IMR-90 (cell line): ENCODE measurements at regions not wholly inside any gene's neighbourhood (a gene's known extent, or its start where the extent isn't known, plus 50 kb on each side); places are given as distances from the start of the nearest gene placed in this dataset.

Source experiments
- ATAC-seq: fragments of 200-7000 bp; cut with Tn5 transposase; 2 replicates; pipeline ENCODE4 v1.9.1; 2020; ENCODE audit warnings: low read depth, mild to moderate bottlenecking, moderate library complexity
- BruUV-seq: library from RNA; stranded (reverse); fragments of 400-500 nt; replicated peaks from 2 replicates; lab custom pipeline; 2021; lab: Mats Ljungman, UMichigan
- CTCF ChIA-PET: fragments of 300-600 bp; formaldehyde crosslinking; extraction: SDS; loops from one replicate; lab custom pipeline; 2021; ENCODE audit warnings: antibody characterized with exemption; lab: Yijun Ruan, JAX
- POLR2A ChIA-PET: fragments of 300-600 bp; sonication (Branson Sonifier 250); formaldehyde crosslinking; loops from one replicate; lab custom pipeline; 2022; ENCODE audit warnings: antibody characterized with exemption; ENCODE audit not compliant: unreplicated experiment; lab: Charles Lee
- DNase-seq: peaks from one replicate; pipeline ENCODE4 v3.0.0; 2013
- H2AFZ ChIP-seq: replicated peaks from 2 replicates; pipeline ENCODE3; 2013; ENCODE audit warnings: low read length, mild to moderate bottlenecking; ENCODE audit not compliant: poor library complexity
- H2AK5ac ChIP-seq: 2 replicates; pipeline ENCODE4 v1.6.1; 2013; ENCODE audit warnings: low read depth, low read length, inconsistent platforms
- H2AK9ac ChIP-seq: replicated peaks from 2 replicates; pipeline ENCODE3; 2013; ENCODE audit warnings: mild to moderate bottlenecking, low read depth, low read length, moderate library complexity; ENCODE audit not compliant: poor library complexity
- H2BK120ac ChIP-seq: 2 replicates; pipeline ENCODE4 v1.6.1; 2013; ENCODE audit warnings: low read depth, low read length, inconsistent platforms
- H2BK15ac ChIP-seq: 3 replicates; pipeline ENCODE4 v1.6.1; 2013; ENCODE audit warnings: low read depth, low read length, inconsistent platforms
- H2BK20ac ChIP-seq: 2 replicates; pipeline ENCODE4 v1.6.1; 2013; ENCODE audit warnings: low read depth, mild to moderate bottlenecking, inconsistent platforms, low read length, moderate library complexity
- H2BK5ac ChIP-seq: 2 replicates; pipeline ENCODE4 v1.6.1; 2013; ENCODE audit warnings: mild to moderate bottlenecking, low read depth, low read length, inconsistent platforms; ENCODE audit not compliant: poor library complexity, severe bottlenecking
- H3K14ac ChIP-seq: replicated peaks from 2 replicates; pipeline ENCODE4 v1.6.1; 2013; ENCODE audit warnings: low read depth, low read length, inconsistent platforms
- H3K18ac ChIP-seq: 2 replicates; pipeline ENCODE4 v1.6.1; 2013; ENCODE audit warnings: low read depth, low read length, control low read depth
- H3K23ac ChIP-seq: 2 replicates; pipeline ENCODE4 v1.6.1; 2013; ENCODE audit warnings: low read depth, low read length, inconsistent platforms
- H3K27ac ChIP-seq: 2 replicates; pipeline ENCODE4 v1.5.1; 2013; ENCODE audit warnings: mild to moderate bottlenecking, control low read depth, low read length; ENCODE audit not compliant: insufficient read depth
- H3K27me3 ChIP-seq: 2 replicates; pipeline ENCODE4 v1.6.1; 2013; ENCODE audit warnings: low read length; ENCODE audit not compliant: control insufficient read depth, insufficient read depth
- H3K36me3 ChIP-seq: 2 replicates; pipeline ENCODE4 v1.6.1; 2013; ENCODE audit warnings: low read length, mixed read lengths; ENCODE audit not compliant: control insufficient read depth, insufficient read depth
- H3K4ac ChIP-seq: 2 replicates; pipeline ENCODE4 v1.6.1; 2013; ENCODE audit warnings: low read depth, low read length, inconsistent platforms
- H3K4me1 ChIP-seq: 2 replicates; pipeline ENCODE4 v1.6.1; 2013; ENCODE audit warnings: low read length, mixed read lengths; ENCODE audit not compliant: control insufficient read depth, insufficient read depth
- H3K4me2 ChIP-seq: 2 replicates; pipeline ENCODE4 v1.6.1; 2013; ENCODE audit warnings: low read depth, mild to moderate bottlenecking, control low read depth, low read length, moderate library complexity
- H3K4me3 ChIP-seq: 2 replicates; pipeline ENCODE4 v1.5.1; 2013; ENCODE audit warnings: low read depth, mild to moderate bottlenecking, control low read depth, low read length, moderate library complexity; ENCODE audit not compliant: insufficient read depth
- H3K56ac ChIP-seq: 2 replicates; pipeline ENCODE4 v1.6.1; 2013; ENCODE audit warnings: low read length, inconsistent platforms; ENCODE audit not compliant: insufficient read depth; ENCODE audit errors: extremely low read depth
- H3K79me1 ChIP-seq, 2 experiments: 2 replicates each; pipeline ENCODE4 v1.6.1; 2013; ENCODE audit warnings: low read length in 2 of 2, inconsistent platforms in 1 of 2, low read depth in 1 of 2
- H3K9ac ChIP-seq: 2 replicates; pipeline ENCODE4 v1.6.1; 2013; ENCODE audit warnings: low read depth, low read length, control low read depth
- H3K9me1 ChIP-seq: 2 replicates; pipeline ENCODE4 v1.6.1; 2013; ENCODE audit warnings: low read length, inconsistent platforms; ENCODE audit not compliant: insufficient read depth
- H3K9me3 ChIP-seq: 2 replicates; pipeline ENCODE4 v1.6.1; 2013; ENCODE audit warnings: low read length; ENCODE audit not compliant: control insufficient read depth, insufficient read depth
- H4K20me1 ChIP-seq: 2 replicates; pipeline ENCODE4 v1.6.1; 2013; ENCODE audit warnings: low read length, inconsistent platforms; ENCODE audit not compliant: insufficient read depth
- H4K5ac ChIP-seq: 2 replicates; pipeline ENCODE4 v1.6.1; 2013; ENCODE audit warnings: mild to moderate bottlenecking, low read depth, low read length, control low read depth
- H4K8ac ChIP-seq, 2 experiments: 2 replicates each; pipeline ENCODE4 v1.6.1; 2013; ENCODE audit warnings: low read depth in 2 of 2, low read length in 2 of 2, control low read depth in 1 of 2, inconsistent platforms in 1 of 2
- H4K91ac ChIP-seq: 2 replicates; pipeline ENCODE4 v1.6.1; 2013; ENCODE audit warnings: low read depth, low read length, inconsistent platforms; ENCODE audit not compliant: insufficient read depth
- BHLHE40 ChIP-seq: fragments of 150-350 bp; IDR thresholded peaks from 2 replicates; pipeline ENCODE4 v1.6.1; 2016; ENCODE audit warnings: mild to moderate bottlenecking, low read depth, low read length
- CEBPB ChIP-seq: IDR thresholded peaks from 2 replicates; pipeline ENCODE4 v1.6.1; 2012; ENCODE audit warnings: low read depth, low read length, improper control_type of control experiment
- MAFK ChIP-seq: IDR thresholded peaks from 2 replicates; pipeline ENCODE4 v1.6.1; 2012; ENCODE audit warnings: low read depth, low read length, improper control_type of control experiment
- MAZ ChIP-seq: IDR thresholded peaks from 2 replicates; pipeline ENCODE4 v1.6.1; 2012; ENCODE audit warnings: low read depth, mild to moderate bottlenecking, low read length, improper control_type of control experiment, moderate library complexity, borderline replicate concordance
- NFE2L2 ChIP-seq: fragments of 150-350 bp; IDR thresholded peaks from 2 replicates; pipeline ENCODE4 v1.6.1; 2016; ENCODE audit warnings: low read depth, mild to moderate bottlenecking, low read length
- POLR2A ChIP-seq: IDR thresholded peaks from 2 replicates; pipeline ENCODE4 v1.6.1; 2012; ENCODE audit warnings: mild to moderate bottlenecking, low read depth, low read length
- RAD21 ChIP-seq: IDR thresholded peaks from 2 replicates; pipeline ENCODE4 v1.6.1; 2012; ENCODE audit warnings: low read length, improper control_type of control experiment
- SMC3 ChIP-seq: fragments of 150-350 bp; IDR thresholded peaks from 2 replicates; pipeline ENCODE4 v1.6.1; 2016; ENCODE audit warnings: low read depth, mild to moderate bottlenecking, antibody characterized with exemption, low read length, moderate library complexity
- WGBS, 2 experiments: methylation state at CpG; one replicate each; pipeline versions ENCODE4 v1.1.5 to v1.1.7; 2013; ENCODE audit warnings: missing lambda C conversion rate in 2 of 2; ENCODE audit not compliant: insufficient read length in 1 of 2; ENCODE audit errors: extremely low coverage in 2 of 2; 5-methylcytosine and 5-hydroxymethylcytosine counted together
- dilution Hi-C: fragments of 300-500 bp; cut with HindIII; formaldehyde crosslinking; loops from one replicate; pipeline ENCODE4 v1.14.3; 2018; ENCODE audit warnings: low sequenced_read_pairs; ENCODE audit not compliant: unreplicated experiment
- in situ Hi-C: fragments of 300-500 bp; cut with MboI; formaldehyde crosslinking; loops from 3 replicates; pipeline ENCODE4 v1.14.3; 2019; ENCODE audit warnings: low sequenced_read_pairs, inconsistent platforms, mixed read lengths
- intact Hi-C: fragments of 100-400 bp; cut with micrococcal nuclease; formaldehyde crosslinking; loops from 2 replicates; pipeline ENCODE4 v1.10.0; 2022
- TF ChIP-seq, protein P1 (sequence below): fragments of 150-350 bp; IDR thresholded peaks from 2 replicates; pipeline ENCODE4 v1.6.1; 2016; ENCODE audit warnings: low read depth, mild to moderate bottlenecking, low read length, moderate library complexity, borderline replicate concordance
- TF ChIP-seq, protein P2 (sequence below): conservative IDR thresholded peaks from 2 replicates; pipeline ENCODE4 v1.5.1; 2012; ENCODE audit warnings: mild to moderate bottlenecking, low read depth, low read length, improper control_type of control experiment
- TF ChIP-seq, protein P3 (sequence below): fragments of 150-350 bp; IDR thresholded peaks from 2 replicates; pipeline ENCODE4 v1.6.1; 2017; ENCODE audit warnings: mild to moderate bottlenecking, antibody characterized with exemption, low read length, low read depth

DNA sequence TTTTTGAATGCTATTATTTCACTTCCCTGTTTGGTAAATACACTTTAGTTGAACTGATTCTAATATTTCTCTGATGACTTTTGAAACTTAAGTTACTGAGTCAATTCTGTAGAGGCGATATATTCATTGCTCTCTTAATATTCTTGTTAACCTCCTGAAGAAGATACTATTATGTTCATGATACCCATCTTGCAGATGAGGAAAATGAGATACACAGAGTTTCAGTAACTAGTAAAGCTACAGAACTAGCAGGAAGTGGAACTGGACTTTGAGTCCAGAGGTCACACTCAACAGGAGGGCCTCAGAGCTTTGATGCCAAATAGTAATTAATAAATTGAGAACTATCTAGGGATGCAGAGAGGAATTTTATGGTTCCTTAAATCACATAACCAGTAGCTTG, 70.0 kb downstream of the PCDH7 start:
- ChIA-PET CTCF (interaction anchor here (0.6 kb wide), 2 partner anchors 57 to 1472 kb away, joined by 5 to 6 read pairs; no protein-coding TSS in a partner anchor), POLR2A (no interaction called here)
- Histone ChIP-seq H3K56ac (no peak overlapping the region), H2BK20ac (no peak overlapping the region), H2BK5ac (no peak overlapping the region), H3K23ac (no peak overlapping the region), H4K20me1 (no peaks in the 10 kb centered on the region), H3K9me1 (no peaks in the 10 kb centered on the region), H2BK120ac (no peak overlapping the region), H3K14ac (no peak overlapping the region), H3K4me3 (no peak overlapping the region), H4K91ac (no peak overlapping the region), H2AK9ac (no peak overlapping the region), H2BK15ac (no peak overlapping the region), H3K9ac (no peak overlapping the region), H2AK5ac (no peak overlapping the region), H3K4ac (no peak overlapping the region), H4K5ac (no peak overlapping the region), H4K8ac (no peak overlapping the region), H3K18ac (no peak overlapping the region), H3K27ac (no peak overlapping the region), H3K79me1 (no peaks in the 10 kb centered on the region), H3K36me3 (no peaks in the 10 kb centered on the region), H2AFZ (no peak overlapping the region), H3K27me3 (no peaks in the 10 kb centered on the region), H3K4me1 (no peaks in the 10 kb centered on the region), H3K9me3 (no peaks in the 10 kb centered on the region), H3K4me2 (no peak overlapping the region)
- no TSS peak for BruUV-seq
- no peak for ATAC-seq
- intact Hi-C loops (no loop called here), in situ Hi-C loops (no loop called here), dilution Hi-C loops (no loop called here)
- no peak for TF ChIP-seq MAFK
- TF ChIP-seq SMC3 = no peak
- no peak for TF ChIP-seq CEBPB
- no peak for TF ChIP-seq RAD21
- TF ChIP-seq, protein P1, sequence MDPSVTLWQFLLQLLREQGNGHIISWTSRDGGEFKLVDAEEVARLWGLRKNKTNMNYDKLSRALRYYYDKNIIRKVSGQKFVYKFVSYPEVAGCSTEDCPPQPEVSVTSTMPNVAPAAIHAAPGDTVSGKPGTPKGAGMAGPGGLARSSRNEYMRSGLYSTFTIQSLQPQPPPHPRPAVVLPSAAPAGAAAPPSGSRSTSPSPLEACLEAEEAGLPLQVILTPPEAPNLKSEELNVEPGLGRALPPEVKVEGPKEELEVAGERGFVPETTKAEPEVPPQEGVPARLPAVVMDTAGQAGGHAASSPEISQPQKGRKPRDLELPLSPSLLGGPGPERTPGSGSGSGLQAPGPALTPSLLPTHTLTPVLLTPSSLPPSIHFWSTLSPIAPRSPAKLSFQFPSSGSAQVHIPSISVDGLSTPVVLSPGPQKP = no peak
- no peak for TF ChIP-seq NFE2L2
- no peak for TF ChIP-seq POLR2A
- TF ChIP-seq, protein P2, sequence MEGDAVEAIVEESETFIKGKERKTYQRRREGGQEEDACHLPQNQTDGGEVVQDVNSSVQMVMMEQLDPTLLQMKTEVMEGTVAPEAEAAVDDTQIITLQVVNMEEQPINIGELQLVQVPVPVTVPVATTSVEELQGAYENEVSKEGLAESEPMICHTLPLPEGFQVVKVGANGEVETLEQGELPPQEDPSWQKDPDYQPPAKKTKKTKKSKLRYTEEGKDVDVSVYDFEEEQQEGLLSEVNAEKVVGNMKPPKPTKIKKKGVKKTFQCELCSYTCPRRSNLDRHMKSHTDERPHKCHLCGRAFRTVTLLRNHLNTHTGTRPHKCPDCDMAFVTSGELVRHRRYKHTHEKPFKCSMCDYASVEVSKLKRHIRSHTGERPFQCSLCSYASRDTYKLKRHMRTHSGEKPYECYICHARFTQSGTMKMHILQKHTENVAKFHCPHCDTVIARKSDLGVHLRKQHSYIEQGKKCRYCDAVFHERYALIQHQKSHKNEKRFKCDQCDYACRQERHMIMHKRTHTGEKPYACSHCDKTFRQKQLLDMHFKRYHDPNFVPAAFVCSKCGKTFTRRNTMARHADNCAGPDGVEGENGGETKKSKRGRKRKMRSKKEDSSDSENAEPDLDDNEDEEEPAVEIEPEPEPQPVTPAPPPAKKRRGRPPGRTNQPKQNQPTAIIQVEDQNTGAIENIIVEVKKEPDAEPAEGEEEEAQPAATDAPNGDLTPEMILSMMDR = no peak
- TF ChIP-seq MAZ = no peak
- TF ChIP-seq, protein P3, sequence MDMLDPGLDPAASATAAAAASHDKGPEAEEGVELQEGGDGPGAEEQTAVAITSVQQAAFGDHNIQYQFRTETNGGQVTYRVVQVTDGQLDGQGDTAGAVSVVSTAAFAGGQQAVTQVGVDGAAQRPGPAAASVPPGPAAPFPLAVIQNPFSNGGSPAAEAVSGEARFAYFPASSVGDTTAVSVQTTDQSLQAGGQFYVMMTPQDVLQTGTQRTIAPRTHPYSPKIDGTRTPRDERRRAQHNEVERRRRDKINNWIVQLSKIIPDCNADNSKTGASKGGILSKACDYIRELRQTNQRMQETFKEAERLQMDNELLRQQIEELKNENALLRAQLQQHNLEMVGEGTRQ = no peak
- no peak for TF ChIP-seq BHLHE40
- whole genome bisulfite sequencing, 2 experiments = no CpG with 5 or more reads among the region's 1 CpG
- DNase-seq = no peak
